GM12878 (cell line): ENCODE measurements at regions not wholly inside any gene's neighbourhood (a gene's known extent, or its start where the extent isn't known, plus 50 kb on each side); places are given as distances from the start of the nearest gene placed in this dataset.

Experiments used
- EP300 ChIP-seq, 2 experiments: fragments of 150-350 bp in 1 of 2; IDR thresholded peaks; 2 replicates each; pipeline ENCODE4 v1.6.1; 2011 to 2012; ENCODE audit warnings: low read depth in 2 of 2, low read length in 2 of 2, borderline replicate concordance in 1 of 2, improper control_type of control experiment in 1 of 2, inconsistent platforms in 1 of 2; ENCODE audit not compliant: control insufficient read depth in 1 of 2
- GATAD2B ChIP-seq: fragments of 450-650 bp; conservative IDR thresholded peaks from 2 replicates; pipeline ENCODE4 v1.6.1; 2017; ENCODE audit warnings: low read depth, mild to moderate bottlenecking, moderate library complexity
- IKZF2 ChIP-seq, 2 experiments: fragments of 450-650 bp; IDR thresholded peaks; 2 replicates each; pipeline ENCODE4 v1.6.1; 2017; ENCODE audit warnings: mild to moderate bottlenecking in 2 of 2, moderate library complexity in 2 of 2
- IRF3 ChIP-seq: fragments of 450-650 bp; IDR thresholded peaks from 2 replicates; pipeline ENCODE4 v1.6.1; 2014; ENCODE audit warnings: mild to moderate bottlenecking
- POU2F2 ChIP-seq: IDR thresholded peaks from 3 replicates; pipeline ENCODE4 v1.6.1; 2011; ENCODE audit warnings: low read depth, mild to moderate bottlenecking, low read length, borderline replicate concordance
- RAD51 ChIP-seq: fragments of 450-650 bp; IDR thresholded peaks from 2 replicates; pipeline ENCODE4 v1.6.1; 2016; ENCODE audit warnings: moderate library complexity, mild to moderate bottlenecking, inconsistent platforms
- RFX5 ChIP-seq: IDR thresholded peaks from 2 replicates; pipeline ENCODE4 v1.6.1; 2011; ENCODE audit warnings: low read depth, low read length, improper control_type of control experiment
- ZBTB40 ChIP-seq: fragments of 450-650 bp; IDR thresholded peaks from 2 replicates; pipeline ENCODE4 v1.6.1; 2016; ENCODE audit warnings: mild to moderate bottlenecking, moderate library complexity, borderline replicate concordance
- ZZZ3 ChIP-seq: IDR thresholded peaks from 2 replicates; pipeline ENCODE4 v1.6.1; 2011; ENCODE audit warnings: low read depth; ENCODE audit not compliant: control insufficient read depth, insufficient read length
- TF ChIP-seq, protein P1 (sequence below): fragments of 450-650 bp; conservative IDR thresholded peaks from 2 replicates; pipeline ENCODE4 v1.6.1; 2017; ENCODE audit warnings: mild to moderate bottlenecking, moderate library complexity

GRCh38 chr5:68846828-68847227 is 247.0 kb upstream of the SLC30A5 start (continued):
- TF ChIP-seq ZBTB40: no peak
- TF ChIP-seq RFX5: no peak
- no peak for TF ChIP-seq IRF3
- TF ChIP-seq, protein P1, sequence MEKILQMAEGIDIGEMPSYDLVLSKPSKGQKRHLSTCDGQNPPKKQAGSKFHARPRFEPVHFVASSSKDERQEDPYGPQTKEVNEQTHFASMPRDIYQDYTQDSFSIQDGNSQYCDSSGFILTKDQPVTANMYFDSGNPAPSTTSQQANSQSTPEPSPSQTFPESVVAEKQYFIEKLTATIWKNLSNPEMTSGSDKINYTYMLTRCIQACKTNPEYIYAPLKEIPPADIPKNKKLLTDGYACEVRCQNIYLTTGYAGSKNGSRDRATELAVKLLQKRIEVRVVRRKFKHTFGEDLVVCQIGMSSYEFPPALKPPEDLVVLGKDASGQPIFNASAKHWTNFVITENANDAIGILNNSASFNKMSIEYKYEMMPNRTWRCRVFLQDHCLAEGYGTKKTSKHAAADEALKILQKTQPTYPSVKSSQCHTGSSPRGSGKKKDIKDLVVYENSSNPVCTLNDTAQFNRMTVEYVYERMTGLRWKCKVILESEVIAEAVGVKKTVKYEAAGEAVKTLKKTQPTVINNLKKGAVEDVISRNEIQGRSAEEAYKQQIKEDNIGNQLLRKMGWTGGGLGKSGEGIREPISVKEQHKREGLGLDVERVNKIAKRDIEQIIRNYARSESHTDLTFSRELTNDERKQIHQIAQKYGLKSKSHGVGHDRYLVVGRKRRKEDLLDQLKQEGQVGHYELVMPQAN: no peak
- TF ChIP-seq POU2F2: no peak
- TF ChIP-seq EP300 (IDR thresholded peaks at IDR 0.05; ENCODE audit: borderline replicate concordance in 1 of 2, control insufficient read depth in 1 of 2, low read depth in 2 of 2, low read length in 2 of 2): no peak
- no peak for TF ChIP-seq ZZZ3
- no peak for TF ChIP-seq GATAD2B
- no peak for TF ChIP-seq IKZF2 (IDR thresholded peaks at IDR 0.05)
- TF ChIP-seq RAD51: no peak
